HG02870 (cell line): ENCODE measurements at regions not wholly inside any gene's neighbourhood (a gene's known extent, or its start where the extent isn't known, plus 50 kb on each side); places are given as distances from the start of the nearest gene placed in this dataset.

ENCODE experiments used
- ATAC-seq: cut with Tn5 transposase; IDR thresholded peaks from one replicate; pipeline ENCODE4 v1.9.1; 2021; ENCODE audit warnings: mild to moderate bottlenecking, moderate library complexity; ENCODE audit not compliant: unreplicated experiment

DNA sequence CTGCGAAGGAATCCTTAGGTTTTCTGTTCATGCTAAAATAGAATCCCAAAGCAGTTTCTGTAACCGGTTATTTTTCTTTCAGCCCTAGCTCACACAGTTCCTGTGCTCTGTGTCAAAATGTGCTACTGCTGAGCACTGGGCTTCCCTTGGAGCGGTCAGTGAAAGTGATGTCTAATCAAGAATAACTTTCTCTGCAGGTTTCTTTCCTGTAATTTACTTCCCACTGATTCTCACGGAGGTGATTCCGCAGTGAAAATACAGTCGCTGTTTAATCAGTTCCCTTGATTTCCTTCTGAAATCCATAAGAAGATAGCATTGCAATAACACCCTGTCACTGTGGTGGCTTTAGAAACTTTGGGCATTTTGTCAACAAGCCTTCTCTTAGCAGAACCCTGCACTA is 112.0 kb upstream of the ISL1 start:
- ATAC-seq: no peak

DNA sequence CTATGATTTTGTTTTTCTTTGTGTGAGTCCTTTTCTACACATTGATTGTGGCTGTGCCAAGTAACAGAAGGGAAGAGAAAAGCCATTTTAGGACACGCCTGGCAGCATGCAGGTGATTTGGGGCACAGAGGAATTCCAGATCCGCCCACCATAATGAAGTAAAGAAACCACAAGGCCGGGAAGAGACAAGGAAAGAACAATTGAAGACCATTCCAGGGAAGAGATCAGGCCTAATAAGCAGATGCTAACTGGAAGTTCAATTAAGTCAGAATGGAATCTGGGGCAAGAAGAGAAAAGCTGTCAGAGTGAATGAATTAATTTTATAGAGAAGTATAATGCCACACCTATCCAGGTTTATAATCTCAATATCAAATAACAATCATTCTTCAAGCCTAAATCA is 110.2 kb upstream of the ISL1 start:
- no peak for ATAC-seq

DNA sequence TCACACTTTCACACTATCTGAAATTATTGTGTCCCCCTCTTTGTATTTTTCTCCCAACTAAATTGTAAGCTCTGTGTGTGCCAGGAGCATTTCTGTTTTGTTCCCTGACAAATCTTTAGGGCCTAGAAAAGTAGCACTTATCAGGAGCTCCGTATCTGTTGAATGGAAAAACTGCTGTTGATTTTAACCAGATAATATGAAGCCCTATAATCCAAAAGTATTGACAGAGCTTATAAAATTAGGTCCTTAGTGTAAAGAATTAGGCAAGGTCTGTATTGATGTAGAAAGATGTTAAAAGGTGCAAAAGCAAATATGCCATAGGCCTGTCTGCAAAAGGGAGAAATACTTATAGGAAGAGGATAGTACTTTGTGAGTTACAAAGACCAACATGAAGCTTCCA is 109.4 kb upstream of the ISL1 start:
- no peak for ATAC-seq

DNA sequence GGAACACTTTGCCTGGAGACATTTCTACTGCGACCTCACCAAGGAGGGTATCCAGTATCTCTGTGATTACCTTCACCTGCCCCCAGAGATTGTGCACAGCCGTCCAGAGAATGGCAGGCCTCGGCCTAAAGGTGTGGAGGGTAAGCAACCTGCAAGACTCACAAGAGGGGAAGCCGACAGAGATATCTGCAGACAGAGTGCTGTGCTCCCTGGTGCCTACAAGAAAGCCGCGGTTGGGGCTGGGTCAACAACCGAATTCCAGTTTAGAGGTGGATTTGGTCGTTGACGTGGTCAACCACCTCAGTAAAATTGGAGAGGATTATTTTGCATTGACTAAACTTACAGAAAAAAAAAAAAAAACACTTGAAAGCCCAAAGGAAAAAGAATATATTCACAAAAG is 107.8 kb upstream of the ISL1 start:
- ATAC-seq: no peak

DNA sequence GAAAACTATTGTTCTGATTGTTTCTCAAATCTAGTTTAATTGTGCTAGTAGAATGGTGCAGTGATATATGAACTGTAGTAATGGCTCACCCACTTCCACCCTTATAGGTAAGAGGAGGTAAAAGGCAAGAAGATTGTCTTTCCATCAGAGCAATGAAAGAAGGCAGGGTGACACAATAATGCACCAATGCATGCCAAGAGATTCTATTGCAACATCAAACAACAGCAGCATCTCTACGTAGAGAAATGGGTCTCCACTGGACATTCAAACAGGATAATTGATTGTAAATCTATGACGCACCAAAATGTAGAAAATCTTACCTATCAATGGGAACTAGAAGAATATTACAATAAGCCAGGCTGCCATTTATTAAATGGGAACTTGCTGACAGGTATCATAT is 107.0 kb upstream of the ISL1 start:
- no peak for ATAC-seq

- ATAC-seq: no peak
These were observed 104.7 kb upstream of the ISL1 start for GRCh38 chr5:51278539-51278938.

DNA sequence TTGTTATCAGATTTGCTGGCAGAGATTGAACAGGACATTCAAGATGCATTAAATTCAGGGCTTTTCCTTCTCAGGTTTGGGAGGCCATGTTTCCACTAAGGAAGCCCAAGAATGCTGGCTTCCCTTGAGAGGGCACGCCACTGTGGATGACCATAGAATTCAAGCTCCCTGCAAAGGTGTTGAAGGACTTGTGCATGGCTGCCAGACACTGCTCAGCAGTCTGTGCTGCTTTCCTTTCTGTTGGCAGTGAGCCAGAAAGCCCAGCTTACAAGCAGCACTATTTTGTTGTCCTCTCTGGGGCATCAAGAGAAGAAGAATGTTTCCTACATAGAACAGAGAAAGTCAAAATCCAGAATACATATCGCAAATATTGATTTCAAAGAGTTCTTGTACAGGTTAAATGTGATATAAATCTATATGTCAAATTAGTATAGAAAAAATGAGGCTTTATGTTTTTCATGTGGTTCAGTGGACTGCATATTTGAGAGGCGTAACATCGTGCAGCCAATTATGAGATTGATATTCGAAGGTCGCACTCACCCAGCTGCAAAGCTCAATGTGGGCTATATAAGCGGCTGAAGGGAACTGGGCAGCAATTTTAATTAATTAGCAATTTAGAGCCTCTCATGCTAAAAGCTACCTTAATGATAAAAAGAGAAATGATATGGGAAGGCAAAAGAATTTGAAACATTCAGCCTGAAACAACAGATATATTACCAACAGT is 103.1 kb upstream of the ISL1 start:
- ATAC-seq: no peak

GRCh38 chr5:51286046-51286445 is 97.2 kb upstream of the ISL1 start:
- ATAC-seq: no peak

- ATAC-seq: no peak
These were observed 80.9 kb upstream of the ISL1 start for GRCh38 chr5:51302343-51302742.

GRCh38 chr5:51326844-51327243 is 56.4 kb upstream of the ISL1 start:
- ATAC-seq: no peak
